ENCODE measurements at regions not wholly inside any gene's neighbourhood (a gene's known extent, or its start where the extent isn't known, plus 50 kb on each side); places are given as distances from the start of the nearest gene placed in this dataset.

GRCh38 chr1:199184180-199184579, 545.3 kb downstream of the PTPRC start:
- Histone ChIP-seq H3K4me1 (ENCODE audit: control insufficient read depth in 1 of 2, low read depth in 2 of 2) (no peaks in the 10 kb centered on the region), H3K4me3 (no peak overlapping the region), H3K9me3 (no peaks in the 10 kb centered on the region), H3K36me3 (no peaks in the 10 kb centered on the region), H3K27me3 (replicated peaks; ENCODE audit: insufficient read depth) (no peaks in the 10 kb centered on the region), H3K27ac (no peak overlapping the region)
- DNase-seq (ENCODE audit: low spot score) (no peak), ATAC-seq (ENCODE audit: insufficient number of reproducible peaks, low FRiP score, low read depth) (no peak)
- TF ChIP-seq CTCF (IDR thresholded peaks at IDR 0.05): no peak

- DNase-seq (ENCODE audit: low spot score) (no peak), ATAC-seq (ENCODE audit: insufficient number of reproducible peaks, low FRiP score, low read depth) (no peak)
- no peaks in the 10 kb centered on the region for H3K27me3 ChIP-seq (replicated peaks; ENCODE audit: insufficient read depth)
- no peaks in the 10 kb centered on the region for H3K9me3 ChIP-seq
- H3K4me1 ChIP-seq (ENCODE audit: control insufficient read depth in 1 of 2, low read depth in 2 of 2): no peaks in the 10 kb centered on the region
- no peak overlapping the region for H3K27ac ChIP-seq
- H3K4me3 ChIP-seq: no peak overlapping the region
- TF ChIP-seq CTCF (IDR thresholded peaks at IDR 0.05): no peak
- no peaks in the 10 kb centered on the region for H3K36me3 ChIP-seq
Observed at GRCh38 chr1:199194862-199195261, 556.0 kb downstream of the PTPRC start.

GRCh38 chr1:199197695-199198094, 558.9 kb downstream of the PTPRC start:
- Histone ChIP-seq H3K27ac (no peak overlapping the region), H3K9me3 (no peaks in the 10 kb centered on the region), H3K4me1 (ENCODE audit: control insufficient read depth in 1 of 2, low read depth in 2 of 2) (no peaks in the 10 kb centered on the region), H3K4me3 (no peak overlapping the region), H3K36me3 (no peaks in the 10 kb centered on the region), H3K27me3 (replicated peaks; ENCODE audit: insufficient read depth) (no peaks in the 10 kb centered on the region)
- DNase-seq (ENCODE audit: low spot score): no peak
- ATAC-seq (ENCODE audit: insufficient number of reproducible peaks, low FRiP score, low read depth): no peak
- no peak for TF ChIP-seq CTCF (IDR thresholded peaks at IDR 0.05)

GRCh38 chr1:199202331-199202730, 563.5 kb downstream of the PTPRC start:
- Histone ChIP-seq H3K27ac (no peak overlapping the region), H3K36me3 (no peaks in the 10 kb centered on the region), H3K4me1 (ENCODE audit: control insufficient read depth in 1 of 2, low read depth in 2 of 2) (no peaks in the 10 kb centered on the region), H3K27me3 (replicated peaks; ENCODE audit: insufficient read depth) (no peaks in the 10 kb centered on the region), H3K9me3 (no peaks in the 10 kb centered on the region), H3K4me3 (no peak overlapping the region)
- ATAC-seq (ENCODE audit: insufficient number of reproducible peaks, low FRiP score, low read depth) (no peak), DNase-seq (ENCODE audit: low spot score) (no peak)
- no peak for TF ChIP-seq CTCF (IDR thresholded peaks at IDR 0.05)

- TF ChIP-seq CTCF (IDR thresholded peaks at IDR 0.05): no peak
- no peak for ATAC-seq (ENCODE audit: insufficient number of reproducible peaks, low FRiP score, low read depth)
- DNase-seq (ENCODE audit: low spot score): no peak
- Histone ChIP-seq H3K9me3 (no peaks in the 10 kb centered on the region), H3K27ac (no peak overlapping the region), H3K4me3 (no peak overlapping the region), H3K36me3 (no peaks in the 10 kb centered on the region), H3K4me1 (ENCODE audit: control insufficient read depth in 1 of 2, low read depth in 2 of 2) (no peaks in the 10 kb centered on the region), H3K27me3 (replicated peaks; ENCODE audit: insufficient read depth) (no peaks in the 10 kb centered on the region)
Observed at GRCh38 chr1:199204231-199204630, 565.4 kb downstream of the PTPRC start.

Measured in thoracic aorta (tissue), 2 donors.